ENCODE measurements at regions not wholly inside any gene's neighbourhood (a gene's known extent, or its start where the extent isn't known, plus 50 kb on each side); places are given as distances from the start of the nearest gene placed in this dataset.

- H3K36me3 ChIP-seq, result no peaks in the 10 kb centered on the region
- DNase-seq (ENCODE audit: low read depth in 1 of 2, low spot score in 1 of 2), result no peak
- no peaks in the 10 kb centered on the region for H3K27me3 ChIP-seq
- H3K4me1 ChIP-seq (ENCODE audit: low read depth), result no peaks in the 10 kb centered on the region
- no peak for TF ChIP-seq CTCF (IDR thresholded peaks at IDR 0.05; ENCODE audit: low read depth, low read length)
- no peaks in the 10 kb centered on the region for H3K9me3 ChIP-seq (ENCODE audit: low read depth)
- H3K27ac ChIP-seq, result no peak overlapping the region
- H3K4me3 ChIP-seq, result no peak overlapping the region
These were observed 50.2 kb upstream of the FZD10 start for GRCh38 chr12:130111965-130112496.

Measured in cardiac muscle cell (in vitro differentiated cells and primary cell).